ENCODE measurements at regions not wholly inside any gene's neighbourhood (a gene's known extent, or its start where the extent isn't known, plus 50 kb on each side); places are given as distances from the start of the nearest gene placed in this dataset.

DNA sequence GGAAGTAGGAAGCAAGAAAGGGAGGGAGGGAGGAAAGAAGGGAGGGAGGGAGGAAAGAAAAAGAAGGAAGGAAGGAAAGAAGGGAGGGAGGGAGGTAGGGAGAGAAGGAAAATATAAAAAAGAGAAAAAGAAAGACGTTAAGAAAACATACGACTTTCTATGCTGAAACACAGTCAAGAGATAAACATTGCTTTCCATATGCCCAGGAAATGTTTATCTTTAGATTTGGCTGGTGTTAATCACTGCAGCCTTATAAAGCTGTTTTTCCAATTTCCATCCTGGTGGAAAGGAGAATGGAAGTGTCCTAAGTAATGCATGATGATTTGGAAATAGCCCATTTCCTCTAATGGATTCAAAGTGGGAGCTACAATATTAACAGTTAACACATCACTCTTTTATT, 524.3 kb downstream of the MTRR start:
- TF ChIP-seq, protein P1, sequence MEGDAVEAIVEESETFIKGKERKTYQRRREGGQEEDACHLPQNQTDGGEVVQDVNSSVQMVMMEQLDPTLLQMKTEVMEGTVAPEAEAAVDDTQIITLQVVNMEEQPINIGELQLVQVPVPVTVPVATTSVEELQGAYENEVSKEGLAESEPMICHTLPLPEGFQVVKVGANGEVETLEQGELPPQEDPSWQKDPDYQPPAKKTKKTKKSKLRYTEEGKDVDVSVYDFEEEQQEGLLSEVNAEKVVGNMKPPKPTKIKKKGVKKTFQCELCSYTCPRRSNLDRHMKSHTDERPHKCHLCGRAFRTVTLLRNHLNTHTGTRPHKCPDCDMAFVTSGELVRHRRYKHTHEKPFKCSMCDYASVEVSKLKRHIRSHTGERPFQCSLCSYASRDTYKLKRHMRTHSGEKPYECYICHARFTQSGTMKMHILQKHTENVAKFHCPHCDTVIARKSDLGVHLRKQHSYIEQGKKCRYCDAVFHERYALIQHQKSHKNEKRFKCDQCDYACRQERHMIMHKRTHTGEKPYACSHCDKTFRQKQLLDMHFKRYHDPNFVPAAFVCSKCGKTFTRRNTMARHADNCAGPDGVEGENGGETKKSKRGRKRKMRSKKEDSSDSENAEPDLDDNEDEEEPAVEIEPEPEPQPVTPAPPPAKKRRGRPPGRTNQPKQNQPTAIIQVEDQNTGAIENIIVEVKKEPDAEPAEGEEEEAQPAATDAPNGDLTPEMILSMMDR (IDR thresholded peaks at IDR 0.05; ENCODE audit: low read length), result no peak
- TF ChIP-seq EZH2 (IDR thresholded peaks at IDR 0.05; ENCODE audit: borderline replicate concordance, low read length), result no peak
- Histone ChIP-seq H3K4me2 (ENCODE audit: low read length) (no peak overlapping the region), H3K27ac (ENCODE audit: low read depth, low read length, poor library complexity, severe bottlenecking) (no peak overlapping the region), H2AFZ (ENCODE audit: low read length) (no peak overlapping the region), H4K20me1 (ENCODE audit: insufficient read depth, low read length) (no peaks in the 10 kb centered on the region), H3K9ac (ENCODE audit: low read length) (no peak overlapping the region), H3K9me3 (ENCODE audit: low read length) (no peaks in the 10 kb centered on the region), H3K27me3 (ENCODE audit: insufficient read depth, low read length) (no peaks in the 10 kb centered on the region), H3K4me3 (ENCODE audit: low read depth, low read length, poor library complexity, severe bottlenecking) (no peak overlapping the region), H3K79me2 (ENCODE audit: insufficient read depth, low read length) (no peaks in the 10 kb centered on the region), H3K4me1 (ENCODE audit: insufficient read depth, low read length, severe bottlenecking) (no peaks in the 10 kb centered on the region), H3K9me2 (ENCODE audit: low read depth, low read length) (no peaks in the 10 kb centered on the region), H3K36me3 (ENCODE audit: insufficient read depth, low read length) (no peaks in the 10 kb centered on the region), H3F3A (ENCODE audit: insufficient read depth, low read length) (no peaks in the 10 kb centered on the region)

DNA sequence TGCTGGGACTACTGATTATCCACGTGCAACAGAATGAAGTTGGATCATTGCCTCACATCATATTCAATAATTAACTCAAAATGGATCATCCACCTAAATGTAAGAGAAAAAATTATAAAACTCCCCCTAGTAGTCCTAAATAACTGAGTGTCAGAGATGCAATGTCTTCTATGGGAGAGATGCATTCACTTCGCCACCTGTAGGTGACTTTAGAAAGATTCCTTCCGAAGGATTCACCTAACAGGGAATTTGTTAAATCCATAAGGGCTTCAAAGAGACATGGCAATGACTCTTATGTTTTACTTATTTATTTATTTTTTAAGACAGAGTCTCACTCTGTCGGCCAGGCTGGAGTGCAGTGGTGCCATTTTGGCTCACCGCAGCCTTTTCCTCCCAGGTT, 526.0 kb downstream of the MTRR start:
- Histone ChIP-seq H3F3A (ENCODE audit: insufficient read depth, low read length) (no peaks in the 10 kb centered on the region), H3K4me1 (ENCODE audit: insufficient read depth, low read length, severe bottlenecking) (no peaks in the 10 kb centered on the region), H3K36me3 (ENCODE audit: insufficient read depth, low read length) (no peaks in the 10 kb centered on the region), H2AFZ (ENCODE audit: low read length) (no peak overlapping the region), H3K9me2 (ENCODE audit: low read depth, low read length) (no peaks in the 10 kb centered on the region), H3K27me3 (ENCODE audit: insufficient read depth, low read length) (no peaks in the 10 kb centered on the region), H4K20me1 (ENCODE audit: insufficient read depth, low read length) (no peaks in the 10 kb centered on the region), H3K4me3 (ENCODE audit: low read depth, low read length, poor library complexity, severe bottlenecking) (no peak overlapping the region), H3K9ac (ENCODE audit: low read length) (no peak overlapping the region), H3K9me3 (ENCODE audit: low read length) (no peaks in the 10 kb centered on the region), H3K27ac (ENCODE audit: low read depth, low read length, poor library complexity, severe bottlenecking) (no peak overlapping the region), H3K4me2 (ENCODE audit: low read length) (no peak overlapping the region), H3K79me2 (ENCODE audit: insufficient read depth, low read length) (no peaks in the 10 kb centered on the region)
- TF ChIP-seq, protein P1 (IDR thresholded peaks at IDR 0.05; ENCODE audit: low read length), result no peak
- no peak for TF ChIP-seq EZH2 (IDR thresholded peaks at IDR 0.05; ENCODE audit: borderline replicate concordance, low read length)

DNA sequence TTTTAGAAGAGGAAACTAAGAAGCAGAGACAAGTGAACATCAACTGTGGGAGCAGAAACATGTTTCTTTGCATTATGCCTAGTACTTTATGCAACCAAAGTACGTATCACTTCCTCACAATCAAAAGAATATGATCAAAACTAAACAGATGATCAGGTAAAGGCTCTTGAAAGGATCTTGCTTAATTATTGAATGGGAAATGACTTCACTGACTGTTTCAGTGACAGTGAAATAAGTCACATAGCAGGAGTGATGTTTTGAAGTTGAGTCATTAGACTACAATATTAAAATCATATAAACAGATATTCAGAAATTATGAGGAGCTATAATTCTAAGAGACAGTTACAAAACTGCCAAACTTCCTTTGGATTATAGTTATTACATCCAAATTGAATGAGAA, 527.3 kb downstream of the MTRR start:
- no peaks in the 10 kb centered on the region for H4K20me1 ChIP-seq (ENCODE audit: insufficient read depth, low read length)
- no peak overlapping the region for H3K9ac ChIP-seq (ENCODE audit: low read length)
- no peaks in the 10 kb centered on the region for H3F3A ChIP-seq (ENCODE audit: insufficient read depth, low read length)
- no peaks in the 10 kb centered on the region for H3K9me3 ChIP-seq (ENCODE audit: low read length)
- H3K27ac ChIP-seq (ENCODE audit: low read depth, low read length, poor library complexity, severe bottlenecking), result no peak overlapping the region
- H2AFZ ChIP-seq (ENCODE audit: low read length), result no peak overlapping the region
- H3K27me3 ChIP-seq (ENCODE audit: insufficient read depth, low read length), result no peaks in the 10 kb centered on the region
- H3K4me2 ChIP-seq (ENCODE audit: low read length), result no peak overlapping the region
- H3K4me3 ChIP-seq (ENCODE audit: low read depth, low read length, poor library complexity, severe bottlenecking), result no peak overlapping the region
- TF ChIP-seq EZH2 (IDR thresholded peaks at IDR 0.05; ENCODE audit: borderline replicate concordance, low read length), result no peak
- TF ChIP-seq, protein P1 (IDR thresholded peaks at IDR 0.05; ENCODE audit: low read length), result no peak
- no peaks in the 10 kb centered on the region for H3K79me2 ChIP-seq (ENCODE audit: insufficient read depth, low read length)
- no peaks in the 10 kb centered on the region for H3K9me2 ChIP-seq (ENCODE audit: low read depth, low read length)
- no peaks in the 10 kb centered on the region for H3K36me3 ChIP-seq (ENCODE audit: insufficient read depth, low read length)
- no peaks in the 10 kb centered on the region for H3K4me1 ChIP-seq (ENCODE audit: insufficient read depth, low read length, severe bottlenecking)

Measured in OCI-LY1 (cell line).